NCI-H1092 (cell line): ENCODE measurements at regions not wholly inside any gene's neighbourhood (a gene's known extent, or its start where the extent isn't known, plus 50 kb on each side); places are given as distances from the start of the nearest gene placed in this dataset.
"Not testable (repeated sequence)": the region's sequence is repeated elsewhere in the genome, so short reads cannot be mapped to it uniquely, and the experiment has no call there.

Experiments
- DNase-seq: peaks from one replicate; lab custom pipeline; 2025; lab: John Stamatoyannopoulos, UW

GRCh38 chr12:47307680-47308399, 228.1 kb upstream of the AMIGO2 start:
- DNase-seq, result peak; percentile 78

DNA sequence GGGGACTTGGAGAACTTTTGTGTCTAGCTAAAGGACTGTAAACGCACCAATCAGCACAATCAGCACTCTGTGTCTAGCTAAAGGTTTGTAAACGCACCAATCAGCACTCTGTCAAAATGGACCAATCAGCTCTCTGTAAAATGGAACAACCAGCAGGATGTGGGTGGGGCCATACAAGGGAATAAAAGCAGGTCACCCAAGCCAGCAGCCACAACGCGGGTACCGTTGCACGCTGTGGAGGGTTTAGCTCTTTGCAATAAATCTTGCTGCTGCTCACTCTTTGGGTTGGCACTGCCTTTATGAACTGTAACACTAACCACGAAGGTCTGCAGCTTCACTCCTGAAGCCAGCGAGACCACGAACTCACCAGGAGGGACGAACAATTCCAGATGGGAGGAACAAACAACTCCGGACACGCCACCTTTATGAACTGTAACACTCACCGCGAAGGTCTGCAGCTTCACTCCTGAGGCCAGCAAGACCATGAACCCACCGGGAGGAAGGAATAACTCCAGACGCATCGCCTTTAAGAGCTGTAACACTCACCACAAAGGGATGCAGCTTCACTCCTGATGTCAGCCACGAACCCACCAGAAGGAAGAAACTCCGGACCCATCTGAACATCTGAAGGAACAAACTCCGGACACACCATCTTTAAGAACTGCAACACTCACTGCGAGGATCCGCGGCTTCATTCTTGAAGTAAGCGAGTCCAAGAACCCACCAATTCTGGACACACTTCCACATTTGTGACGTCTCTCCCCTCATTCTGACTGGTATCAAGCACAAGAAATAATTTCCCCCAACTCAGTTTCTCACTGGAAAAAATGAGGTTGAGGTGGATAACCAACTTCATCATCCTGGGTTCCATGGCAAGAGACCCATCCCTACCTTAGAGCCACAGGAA, 227.3 kb upstream of the AMIGO2 start:
- not testable (repeated sequence) for DNase-seq

- no peak for DNase-seq
Measured at GRCh38 chr12:47306130-47306529, 226.4 kb upstream of the AMIGO2 start.

- DNase-seq, result no peak
Measured at GRCh38 chr12:47305464-47305863, 225.7 kb upstream of the AMIGO2 start.

- DNase-seq, result no peak
Measured at GRCh38 chr12:47303995-47304560, 224.3 kb upstream of the AMIGO2 start.

GRCh38 chr12:47303207-47303606, 223.4 kb upstream of the AMIGO2 start:
- no peak for DNase-seq

- DNase-seq, result no peak
Measured at GRCh38 chr12:47302111-47302671, 222.4 kb upstream of the AMIGO2 start.

GRCh38 chr12:47299586-47299985, 219.8 kb upstream of the AMIGO2 start:
- no peak for DNase-seq

- DNase-seq, result no peak
Measured at GRCh38 chr12:47297993-47298392, 218.2 kb upstream of the AMIGO2 start.

DNA sequence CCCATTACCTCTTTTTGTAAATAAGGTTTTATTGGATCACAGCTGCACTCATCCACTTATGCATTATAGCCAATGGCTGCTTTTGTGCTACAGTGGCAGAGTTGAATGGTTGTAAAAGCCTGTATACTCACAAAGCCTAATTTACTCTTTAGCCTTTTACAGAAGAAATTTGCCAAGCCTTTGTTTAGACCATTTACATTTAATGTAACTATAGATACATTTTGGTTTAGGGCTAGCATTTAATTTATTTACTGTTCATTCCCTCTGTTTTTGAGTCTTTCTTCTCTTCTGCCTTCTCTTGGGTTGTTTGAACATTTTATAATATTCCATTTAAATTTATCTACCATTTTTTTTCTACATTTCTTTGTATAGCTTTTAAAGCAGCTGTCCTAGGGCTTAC, 217.1 kb upstream of the AMIGO2 start:
- DNase-seq, result peak; percentile 50

DNA sequence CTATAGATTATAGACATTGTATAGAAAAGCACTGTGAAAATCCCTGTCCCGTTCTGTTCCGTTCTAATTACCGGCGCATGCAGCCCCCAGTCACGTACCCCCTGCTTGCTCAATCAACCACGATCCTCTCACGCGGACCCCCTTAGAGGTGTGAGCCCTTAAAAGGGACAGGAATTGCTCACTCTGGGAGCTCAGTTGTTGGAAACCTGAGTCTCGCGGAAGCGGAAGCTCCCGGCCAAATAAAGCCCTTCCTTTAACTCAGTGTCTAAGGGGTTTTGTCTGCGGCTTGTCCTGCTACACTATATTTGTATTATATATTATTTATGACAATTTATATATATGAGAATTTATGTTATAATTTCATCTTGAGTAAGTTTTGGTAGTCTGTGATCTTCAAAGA, 213.6 kb upstream of the AMIGO2 start:
- DNase-seq, result no peak

- DNase-seq, result no peak
Measured at GRCh38 chr12:47286676-47287075, 206.9 kb upstream of the AMIGO2 start.
